OCI-LY7 (cell line): ENCODE measurements at regions not wholly inside any gene's neighbourhood (a gene's known extent, or its start where the extent isn't known, plus 50 kb on each side); places are given as distances from the start of the nearest gene placed in this dataset.

Source experiments
- BruUV-seq: library from RNA; stranded (reverse); fragments of 400-500 nt; replicated peaks from 2 replicates; lab custom pipeline; 2021; lab: Mats Ljungman, UMichigan
- CTCF ChIA-PET: fragments of 300-600 bp; sonication (Branson Sonifier 250); formaldehyde crosslinking; loops from one replicate; lab custom pipeline; 2022; ENCODE audit warnings: antibody characterized with exemption; ENCODE audit not compliant: unreplicated experiment; lab: Charles Lee
- POLR2A ChIA-PET: fragments of 300-600 bp; sonication (Branson Sonifier 250); formaldehyde crosslinking; loops from one replicate; lab custom pipeline; 2022; ENCODE audit warnings: antibody characterized with exemption; lab: Charles Lee
- DNase-seq: peaks from one replicate; pipeline ENCODE4 v3.0.0-alpha.2; 2015; ENCODE audit warnings: low spot score
- H2AFZ ChIP-seq: fragments of 200-600 bp; sonication (generic), shearing (Covaris generic); 2 replicates; pipeline ENCODE4 v1.6.1; 2014; ENCODE audit warnings: mild to moderate bottlenecking, antibody characterized with exemption, low read length, moderate library complexity
- H3K27ac ChIP-seq: fragments of 200-600 bp; sonication (generic); 2 replicates; pipeline ENCODE4 v1.5.1; 2014; ENCODE audit warnings: mixed run types, low read depth, mild to moderate bottlenecking, moderate library complexity, low read length, inconsistent platforms; ENCODE audit not compliant: poor library complexity, severe bottlenecking
- H3K36me3 ChIP-seq: fragments of 200-600 bp; sonication (generic); 2 replicates; pipeline ENCODE4 v1.6.1; 2014; ENCODE audit warnings: mild to moderate bottlenecking, antibody characterized with exemption, low read length, moderate library complexity, mixed read lengths; ENCODE audit not compliant: insufficient read depth
- H3K4me1 ChIP-seq: fragments of 200-600 bp; sonication (generic); 2 replicates; pipeline ENCODE4 v1.5.1; 2014; ENCODE audit warnings: mild to moderate bottlenecking, low read length; ENCODE audit not compliant: insufficient read depth, poor library complexity, severe bottlenecking
- H3K4me2 ChIP-seq: fragments of 200-600 bp; sonication (generic); 2 replicates; pipeline ENCODE4 v1.6.1; 2014; ENCODE audit warnings: mild to moderate bottlenecking, low read length
- H3K4me3 ChIP-seq: fragments of 200-600 bp; sonication (generic); 2 replicates; pipeline ENCODE4 v1.5.1; 2014; ENCODE audit warnings: mild to moderate bottlenecking, low read depth, low read length; ENCODE audit not compliant: poor library complexity, severe bottlenecking
- H3K79me2 ChIP-seq: fragments of 200-600 bp; sonication (generic); 2 replicates; pipeline ENCODE4 v1.6.1; 2016; ENCODE audit warnings: low read depth, mild to moderate bottlenecking, low read length, moderate library complexity, mixed read lengths; ENCODE audit not compliant: insufficient read depth
- H3K9me2 ChIP-seq: fragments of 200-600 bp; sonication (generic); 2 replicates; pipeline ENCODE4 v1.6.1; 2016; ENCODE audit warnings: mild to moderate bottlenecking, low read length, mixed read lengths; ENCODE audit not compliant: insufficient read depth
- H3K9me3 ChIP-seq: fragments of 200-600 bp; sonication (generic); 2 replicates; pipeline ENCODE4 v1.6.1; 2014; ENCODE audit warnings: mild to moderate bottlenecking, mixed run types, low read length, mixed read lengths
- H4K20me1 ChIP-seq: fragments of 200-600 bp; sonication (generic); 2 replicates; pipeline ENCODE4 v1.6.1; 2014; ENCODE audit warnings: mild to moderate bottlenecking, antibody characterized with exemption, low read length, moderate library complexity, mixed read lengths; ENCODE audit not compliant: insufficient read depth
- EZH2phosphoT487 ChIP-seq: fragments of 200-600 bp; sonication (generic); IDR thresholded peaks from 2 replicates; pipeline ENCODE4 v1.6.1; 2018; ENCODE audit warnings: low read depth, borderline replicate concordance, mild to moderate bottlenecking, mixed run types, antibody characterized with exemption, low read length, moderate library complexity, mixed read lengths
- intact Hi-C: fragments of 100-400 bp; cut with micrococcal nuclease; formaldehyde crosslinking; loops from one replicate; pipeline ENCODE4 v1.10.0; 2022; ENCODE audit not compliant: unreplicated experiment
- TF ChIP-seq, protein P1 (sequence below): fragments of 200-600 bp; sonication (generic); conservative IDR thresholded peaks from 2 replicates; pipeline ENCODE4 v1.5.1; 2014; ENCODE audit warnings: mild to moderate bottlenecking, antibody characterized with exemption, low read length, moderate library complexity, mixed read lengths

DNA sequence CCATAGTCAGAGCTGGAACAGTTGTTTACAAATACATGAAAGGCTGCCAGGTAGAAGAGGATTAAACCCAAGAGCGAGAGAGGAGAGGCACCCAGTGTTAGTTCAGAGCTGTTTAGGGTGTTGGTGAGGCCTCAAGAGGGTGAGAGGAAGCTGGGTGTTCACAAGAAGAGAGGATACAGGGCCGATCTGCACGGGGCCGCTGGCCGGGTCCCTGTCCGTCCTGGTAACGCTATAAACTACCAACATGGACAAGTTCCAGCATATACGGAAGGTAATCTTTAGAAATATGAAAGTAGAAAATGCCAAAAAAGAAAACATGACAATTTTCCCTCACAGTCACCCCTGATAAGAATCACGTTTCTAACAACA, 109.7 kb downstream of the TMEM18 start:
- DNase-seq, result no peak
- no TSS peak for BruUV-seq
- ChIA-PET CTCF (no interaction called here), POLR2A (no interaction called here)
- Histone ChIP-seq H3K9me3 (0 out of 2 replicates have a peak, but pooled peaks cover 5% of the 10 kb centered on the region), H3K27ac (no peak overlapping the region), H3K4me1 (no peaks in the 10 kb centered on the region), H3K4me2 (no peak overlapping the region), H3K9me2 (no peaks in the 10 kb centered on the region), H2AFZ (no peak overlapping the region), H3K36me3 (no peaks in the 10 kb centered on the region), H4K20me1 (no peaks in the 10 kb centered on the region), H3K79me2 (no peaks in the 10 kb centered on the region), H3K4me3 (no peak overlapping the region)
- TF ChIP-seq, protein P1, sequence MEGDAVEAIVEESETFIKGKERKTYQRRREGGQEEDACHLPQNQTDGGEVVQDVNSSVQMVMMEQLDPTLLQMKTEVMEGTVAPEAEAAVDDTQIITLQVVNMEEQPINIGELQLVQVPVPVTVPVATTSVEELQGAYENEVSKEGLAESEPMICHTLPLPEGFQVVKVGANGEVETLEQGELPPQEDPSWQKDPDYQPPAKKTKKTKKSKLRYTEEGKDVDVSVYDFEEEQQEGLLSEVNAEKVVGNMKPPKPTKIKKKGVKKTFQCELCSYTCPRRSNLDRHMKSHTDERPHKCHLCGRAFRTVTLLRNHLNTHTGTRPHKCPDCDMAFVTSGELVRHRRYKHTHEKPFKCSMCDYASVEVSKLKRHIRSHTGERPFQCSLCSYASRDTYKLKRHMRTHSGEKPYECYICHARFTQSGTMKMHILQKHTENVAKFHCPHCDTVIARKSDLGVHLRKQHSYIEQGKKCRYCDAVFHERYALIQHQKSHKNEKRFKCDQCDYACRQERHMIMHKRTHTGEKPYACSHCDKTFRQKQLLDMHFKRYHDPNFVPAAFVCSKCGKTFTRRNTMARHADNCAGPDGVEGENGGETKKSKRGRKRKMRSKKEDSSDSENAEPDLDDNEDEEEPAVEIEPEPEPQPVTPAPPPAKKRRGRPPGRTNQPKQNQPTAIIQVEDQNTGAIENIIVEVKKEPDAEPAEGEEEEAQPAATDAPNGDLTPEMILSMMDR, result no peak
- no peak for TF ChIP-seq EZH2phosphoT487
- intact Hi-C loops, result no loop called here

DNA sequence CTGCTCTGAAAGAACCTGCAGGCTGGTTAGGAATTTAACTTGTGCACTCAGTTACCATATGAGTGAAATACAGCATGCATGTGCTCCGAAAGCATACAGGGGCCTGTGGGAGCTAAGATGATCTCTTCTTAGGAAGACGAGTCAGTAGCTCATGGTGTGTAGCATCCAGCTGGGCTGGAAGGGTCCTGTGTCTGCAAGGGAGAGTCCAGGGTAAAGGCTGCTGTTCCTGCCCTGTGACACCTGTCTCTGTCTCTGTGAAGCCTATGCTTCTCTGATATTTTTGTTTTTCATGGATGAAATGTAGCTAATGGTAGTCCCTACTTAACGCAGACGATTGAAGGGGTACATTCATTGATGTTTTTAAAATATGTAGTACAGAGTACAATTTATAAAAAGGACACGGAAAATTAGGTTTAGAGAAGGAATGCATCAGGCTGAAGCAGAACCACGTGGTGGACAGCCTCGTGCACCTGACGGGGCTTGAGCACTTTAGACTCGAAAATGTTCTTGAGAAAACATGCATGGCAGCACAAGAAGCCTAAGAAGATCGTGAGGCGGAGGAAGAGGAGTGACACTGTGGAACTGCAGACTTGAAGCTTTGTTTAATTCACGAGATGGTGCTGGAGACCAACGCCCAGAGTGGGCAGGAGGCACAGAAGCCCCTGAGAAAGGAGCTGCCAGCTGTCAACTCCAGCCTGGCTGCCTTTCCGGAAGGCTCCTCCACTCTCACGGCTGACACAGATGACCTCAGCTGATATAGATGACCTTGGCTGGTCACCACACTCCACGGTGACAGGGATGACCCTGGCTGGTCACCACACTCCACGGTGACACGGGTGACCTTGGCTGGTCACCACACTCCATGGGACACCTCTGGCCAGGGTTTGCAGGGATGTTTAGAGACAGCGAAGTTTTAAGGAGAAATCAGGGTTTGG, 110.6 kb downstream of the TMEM18 start:
- H2AFZ ChIP-seq, result no peak overlapping the region
- H3K4me2 ChIP-seq, result no peak overlapping the region
- BruUV-seq, result no TSS peak
- no peak overlapping the region for H3K27ac ChIP-seq
- ChIA-PET POLR2A (interaction anchor here (0.7 kb wide), 1 partner anchor 9 kb away, joined by 3 read pairs; no protein-coding TSS in a partner anchor), CTCF (no interaction called here)
- 0 out of 2 replicates have a peak, but pooled peaks cover 5% of the 10 kb centered on the region for H3K9me3 ChIP-seq
- no peak overlapping the region for H3K4me3 ChIP-seq
- DNase-seq, result no peak
- intact Hi-C loops, result no loop called here
- no peaks in the 10 kb centered on the region for H3K9me2 ChIP-seq
- no peaks in the 10 kb centered on the region for H3K4me1 ChIP-seq
- H3K36me3 ChIP-seq, result no peaks in the 10 kb centered on the region
- H4K20me1 ChIP-seq, result no peaks in the 10 kb centered on the region
- TF ChIP-seq, protein P1, result no peak
- TF ChIP-seq EZH2phosphoT487, result no peak
- H3K79me2 ChIP-seq, result no peaks in the 10 kb centered on the region
